PFSK-1 (cell line): ENCODE measurements at regions not wholly inside any gene's neighbourhood (a gene's known extent, or its start where the extent isn't known, plus 50 kb on each side); places are given as distances from the start of the nearest gene placed in this dataset.

ENCODE experiments used
- FOXP2 ChIP-seq: optimal IDR thresholded peaks from 2 replicates; pipeline ENCODE3; 2011; ENCODE audit warnings: borderline replicate concordance, control low read depth, inconsistent platforms; ENCODE audit not compliant: insufficient read depth; ENCODE audit errors: extremely low read length, extremely low read depth
- POLR2AphosphoS5 ChIP-seq: IDR thresholded peaks from 2 replicates; pipeline ENCODE4 v1.6.1; 2012; ENCODE audit warnings: low read depth, mild to moderate bottlenecking, control low read depth, low read length, moderate library complexity
- SIN3A ChIP-seq: IDR thresholded peaks from 2 replicates; pipeline ENCODE4 v1.6.1; 2012; ENCODE audit warnings: mild to moderate bottlenecking, low read length, moderate library complexity, borderline replicate concordance; ENCODE audit not compliant: insufficient read depth
- TAF1 ChIP-seq: IDR thresholded peaks from 2 replicates; pipeline ENCODE4 v1.6.1; 2012; ENCODE audit warnings: low read length, control low read depth, borderline replicate concordance; ENCODE audit not compliant: insufficient read depth
- TF ChIP-seq, protein P1 (sequence below), 2 experiments: IDR thresholded peaks; 2 replicates each; pipeline versions ENCODE4 v1.6.1 to v1.8.0; 2011 to 2012; ENCODE audit warnings: low read depth in 2 of 2, low read length in 2 of 2, control low read depth in 1 of 2, inconsistent platforms in 1 of 2, mild to moderate bottlenecking in 1 of 2, moderate library complexity in 1 of 2; ENCODE audit not compliant: insufficient read depth in 1 of 2

DNA sequence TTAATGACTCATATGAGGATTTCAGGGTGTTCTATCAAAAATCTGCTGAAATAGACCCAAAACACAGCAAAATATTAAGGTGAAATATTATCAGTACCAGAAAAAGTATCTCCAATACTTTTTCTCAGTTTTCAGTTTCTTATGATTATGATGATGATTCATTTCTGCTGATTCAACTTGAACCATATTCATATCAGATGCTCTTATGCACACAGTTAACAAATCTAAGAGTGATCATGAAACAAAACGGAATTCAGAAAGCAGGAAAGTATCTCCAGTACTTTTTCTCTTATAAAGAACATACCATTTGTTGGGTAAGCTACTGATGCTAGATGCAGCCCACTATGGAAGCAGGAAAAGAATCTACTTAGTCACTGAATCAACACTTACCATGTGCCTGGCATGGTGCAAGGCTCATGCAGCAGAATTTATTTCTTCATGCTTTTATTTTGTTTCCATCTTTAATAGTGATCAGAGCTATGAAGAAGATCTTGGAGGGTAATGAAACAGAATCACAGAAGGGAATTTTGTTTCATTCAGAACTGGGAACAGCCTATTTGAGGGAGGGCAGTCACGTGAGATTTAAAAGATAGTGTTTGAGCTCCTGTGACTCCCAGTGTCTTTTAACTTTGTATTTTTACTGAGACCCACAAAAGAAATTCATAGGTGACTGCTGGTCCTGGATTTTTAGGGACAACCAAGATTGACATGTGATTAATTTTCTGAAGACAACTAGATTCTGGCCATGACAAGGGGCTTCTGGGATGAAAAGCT is 480.6 kb downstream of the SETD4 start:
- TF ChIP-seq FOXP2, result no peak
- TF ChIP-seq POLR2AphosphoS5, result no peak
- TF ChIP-seq TAF1, result no peak
- TF ChIP-seq, protein P1, sequence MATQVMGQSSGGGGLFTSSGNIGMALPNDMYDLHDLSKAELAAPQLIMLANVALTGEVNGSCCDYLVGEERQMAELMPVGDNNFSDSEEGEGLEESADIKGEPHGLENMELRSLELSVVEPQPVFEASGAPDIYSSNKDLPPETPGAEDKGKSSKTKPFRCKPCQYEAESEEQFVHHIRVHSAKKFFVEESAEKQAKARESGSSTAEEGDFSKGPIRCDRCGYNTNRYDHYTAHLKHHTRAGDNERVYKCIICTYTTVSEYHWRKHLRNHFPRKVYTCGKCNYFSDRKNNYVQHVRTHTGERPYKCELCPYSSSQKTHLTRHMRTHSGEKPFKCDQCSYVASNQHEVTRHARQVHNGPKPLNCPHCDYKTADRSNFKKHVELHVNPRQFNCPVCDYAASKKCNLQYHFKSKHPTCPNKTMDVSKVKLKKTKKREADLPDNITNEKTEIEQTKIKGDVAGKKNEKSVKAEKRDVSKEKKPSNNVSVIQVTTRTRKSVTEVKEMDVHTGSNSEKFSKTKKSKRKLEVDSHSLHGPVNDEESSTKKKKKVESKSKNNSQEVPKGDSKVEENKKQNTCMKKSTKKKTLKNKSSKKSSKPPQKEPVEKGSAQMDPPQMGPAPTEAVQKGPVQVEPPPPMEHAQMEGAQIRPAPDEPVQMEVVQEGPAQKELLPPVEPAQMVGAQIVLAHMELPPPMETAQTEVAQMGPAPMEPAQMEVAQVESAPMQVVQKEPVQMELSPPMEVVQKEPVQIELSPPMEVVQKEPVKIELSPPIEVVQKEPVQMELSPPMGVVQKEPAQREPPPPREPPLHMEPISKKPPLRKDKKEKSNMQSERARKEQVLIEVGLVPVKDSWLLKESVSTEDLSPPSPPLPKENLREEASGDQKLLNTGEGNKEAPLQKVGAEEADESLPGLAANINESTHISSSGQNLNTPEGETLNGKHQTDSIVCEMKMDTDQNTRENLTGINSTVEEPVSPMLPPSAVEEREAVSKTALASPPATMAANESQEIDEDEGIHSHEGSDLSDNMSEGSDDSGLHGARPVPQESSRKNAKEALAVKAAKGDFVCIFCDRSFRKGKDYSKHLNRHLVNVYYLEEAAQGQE (IDR thresholded peaks at IDR 0.05; ENCODE audit: insufficient read depth in 1 of 2, low read depth in 2 of 2, low read length in 2 of 2), result no peak
- no peak for TF ChIP-seq SIN3A
